Stimulated activated CD8-positive, alpha-beta memory T cell treated with anti-CD3 and anti-CD28 coated beads, Interleukin-4, amount 100 ng/mL, for 24 hours (primary cell): ENCODE measurements at regions not wholly inside any gene's neighbourhood (a gene's known extent, or its start where the extent isn't known, plus 50 kb on each side); places are given as distances from the start of the nearest gene placed in this dataset.

Experiments
- DNase-seq: peaks from one replicate; pipeline ENCODE4 v3.0.0-alpha.2; 2020; ENCODE audit warnings: low read depth

DNA sequence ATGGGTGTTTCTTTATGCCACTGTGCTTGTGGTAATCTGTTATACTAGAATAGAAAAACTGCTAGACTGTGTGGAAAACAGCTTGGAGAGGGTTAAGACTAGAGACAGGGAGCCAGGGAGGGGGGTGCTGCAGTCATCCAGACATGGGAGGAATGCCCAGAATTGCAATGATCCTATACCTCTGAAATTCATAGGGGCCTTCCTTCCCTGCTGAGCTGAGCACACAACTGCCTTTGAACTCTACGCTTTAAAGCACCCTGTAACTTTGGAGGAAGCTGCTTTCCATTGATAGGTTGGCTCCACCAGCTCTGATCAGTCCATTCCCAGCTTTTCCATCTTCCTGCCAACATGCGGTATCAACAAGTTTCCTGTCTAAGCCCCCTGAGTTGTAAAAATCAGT, 155.9 kb upstream of the RASGEF1B start:
- no peak for DNase-seq

DNA sequence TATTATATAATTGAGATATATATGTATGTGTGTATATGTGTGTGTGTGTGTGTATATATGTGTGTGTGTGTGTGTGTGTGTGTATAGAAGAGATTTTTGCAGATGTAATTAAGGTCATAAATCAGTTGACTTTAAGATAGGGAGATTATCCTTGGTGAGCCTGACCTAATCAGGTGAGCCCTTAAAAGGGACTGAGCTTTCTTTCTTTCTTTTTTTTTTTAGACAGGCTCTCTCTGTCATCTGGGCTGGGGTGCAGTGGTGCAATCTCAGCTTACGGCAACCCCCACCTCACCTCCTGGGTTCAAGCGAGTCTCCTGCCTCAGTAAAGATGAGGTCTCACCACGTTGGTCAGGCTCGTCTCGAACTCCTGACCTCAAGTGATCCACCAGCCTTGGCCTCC, 155.1 kb upstream of the RASGEF1B start:
- DNase-seq: no peak

- no peak for DNase-seq
These were observed 154.0 kb upstream of the RASGEF1B start for GRCh38 chr4:81625422-81626417.

- no peak for DNase-seq
These were observed 151.7 kb upstream of the RASGEF1B start for GRCh38 chr4:81623434-81623833.

DNA sequence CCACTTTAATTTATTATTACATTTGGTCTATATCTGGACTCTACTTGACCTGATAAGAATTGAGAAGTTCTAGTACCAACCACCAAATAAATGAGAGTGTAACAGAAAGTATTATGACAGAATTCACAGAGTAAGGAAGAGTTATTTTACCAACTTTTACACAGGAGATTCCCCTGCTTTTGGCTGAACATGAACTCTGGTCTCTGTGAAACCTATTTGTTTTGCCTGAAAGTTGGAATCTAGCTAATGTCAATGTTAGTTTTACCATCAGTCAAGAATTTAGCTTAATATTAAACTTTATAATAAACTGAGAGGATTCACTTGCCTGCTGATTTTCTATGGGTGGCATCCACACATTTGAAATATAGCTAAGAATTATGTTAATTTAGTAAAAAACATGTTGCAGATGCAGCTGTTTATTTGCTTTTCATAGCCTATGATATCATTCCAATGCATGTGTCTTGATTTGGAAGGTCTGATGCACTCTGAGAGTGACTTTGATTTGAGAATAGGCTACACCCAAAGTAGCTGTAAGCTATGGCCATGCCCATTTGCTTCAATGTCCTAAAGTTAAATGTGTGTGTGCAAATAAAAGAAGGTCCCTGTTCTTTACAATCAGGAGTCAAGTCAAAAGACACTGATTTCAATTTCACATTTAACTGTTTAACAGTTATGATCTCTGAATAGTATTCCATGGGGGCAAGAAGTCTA, 150.9 kb upstream of the RASGEF1B start:
- no peak for DNase-seq

DNA sequence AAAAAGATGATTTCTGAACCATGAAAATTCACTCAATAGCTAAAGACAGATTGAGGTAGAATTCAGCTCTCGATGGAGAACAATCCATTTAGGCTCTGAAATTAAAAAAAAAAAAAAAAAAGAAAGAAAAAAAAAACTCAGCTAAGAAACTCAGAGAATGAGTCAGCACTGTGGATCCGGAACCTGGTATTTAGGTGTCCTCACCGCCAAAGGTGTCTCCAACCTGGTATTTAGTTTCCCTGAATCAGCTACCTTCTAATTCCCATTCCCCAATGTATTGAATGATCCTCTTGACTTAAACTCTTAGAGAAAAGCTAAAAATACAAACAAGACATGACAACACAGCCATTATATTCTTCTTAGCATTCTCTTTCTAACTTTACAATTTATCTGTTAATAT, 150.3 kb upstream of the RASGEF1B start:
- DNase-seq: no peak

DNA sequence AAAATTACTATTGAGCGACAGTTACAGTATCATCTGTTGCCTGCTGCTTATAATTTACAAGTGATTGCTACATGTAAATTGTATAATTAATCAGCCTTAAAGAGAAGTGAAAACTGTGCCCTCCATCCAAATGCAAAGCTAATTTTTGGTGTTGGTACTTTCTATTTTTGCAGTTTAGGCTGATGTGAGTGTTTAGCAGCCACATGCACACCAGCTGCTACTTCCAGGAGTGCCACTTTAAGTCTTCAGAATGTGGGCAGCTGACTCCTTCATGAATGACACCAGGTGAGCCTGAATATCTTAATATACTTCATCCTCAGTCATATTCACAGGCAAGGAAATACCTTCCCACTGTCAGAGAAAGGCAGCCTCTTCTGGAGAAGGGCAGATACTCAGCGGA, 149.8 kb upstream of the RASGEF1B start:
- DNase-seq: no peak

DNA sequence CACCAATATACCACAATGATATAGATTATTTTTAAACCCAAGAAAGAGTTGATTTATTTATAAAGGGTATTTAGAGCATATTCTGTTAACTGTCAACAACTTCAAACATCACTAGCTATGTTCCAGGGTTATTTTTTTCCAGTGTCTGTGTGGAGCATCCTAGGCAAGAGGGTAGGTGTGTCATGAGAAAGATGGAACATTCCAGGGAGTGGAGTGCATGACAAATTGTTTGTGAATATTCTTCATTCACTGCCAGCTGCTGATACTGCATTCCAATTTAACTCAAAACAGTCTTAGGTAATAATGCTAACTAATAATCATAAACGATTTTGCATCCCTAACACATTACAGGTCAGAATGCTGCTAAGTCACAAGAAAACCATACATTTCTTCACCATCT, 148.7 kb upstream of the RASGEF1B start:
- DNase-seq: no peak

GRCh38 chr4:81617545-81617944, 145.8 kb upstream of the RASGEF1B start:
- no peak for DNase-seq

GRCh38 chr4:81611221-81611620, 139.5 kb upstream of the RASGEF1B start:
- no peak for DNase-seq

- no peak for DNase-seq
These were observed 138.1 kb upstream of the RASGEF1B start for GRCh38 chr4:81609844-81610243.

GRCh38 chr4:81607950-81608349, 136.2 kb upstream of the RASGEF1B start:
- DNase-seq: no peak

DNA sequence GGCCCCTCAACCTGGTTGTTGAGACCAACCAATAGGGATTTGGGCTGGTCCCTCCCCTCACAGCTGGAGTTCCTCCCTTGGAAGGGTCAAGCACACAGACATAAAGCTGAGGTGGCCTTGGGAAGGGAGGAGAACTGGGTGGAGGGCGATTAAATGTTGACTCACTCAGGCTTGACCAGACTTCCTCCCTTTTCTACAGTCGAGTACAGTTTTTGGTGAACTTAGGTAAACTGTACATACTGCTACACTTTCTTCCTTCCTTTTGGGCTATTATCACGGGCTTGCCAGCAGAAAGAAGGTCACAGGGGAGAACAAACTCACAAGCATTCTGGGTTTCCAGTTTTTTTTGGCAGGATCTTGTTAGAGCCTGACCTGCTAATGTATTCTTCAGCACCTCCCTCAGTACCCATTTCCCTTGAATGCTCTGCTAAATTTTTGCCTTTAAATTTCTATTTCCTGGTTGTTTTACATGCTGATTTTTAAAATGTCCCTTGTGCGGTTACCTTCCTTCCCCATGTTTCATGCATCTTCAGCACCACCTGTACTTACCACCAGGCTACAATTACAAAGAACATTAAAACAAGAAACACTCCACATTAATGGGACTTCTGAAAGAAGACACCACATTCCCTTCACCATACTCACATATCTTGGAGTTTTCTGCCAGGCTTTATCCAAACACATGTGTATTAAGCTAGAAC, 135.2 kb upstream of the RASGEF1B start:
- no peak for DNase-seq

DNA sequence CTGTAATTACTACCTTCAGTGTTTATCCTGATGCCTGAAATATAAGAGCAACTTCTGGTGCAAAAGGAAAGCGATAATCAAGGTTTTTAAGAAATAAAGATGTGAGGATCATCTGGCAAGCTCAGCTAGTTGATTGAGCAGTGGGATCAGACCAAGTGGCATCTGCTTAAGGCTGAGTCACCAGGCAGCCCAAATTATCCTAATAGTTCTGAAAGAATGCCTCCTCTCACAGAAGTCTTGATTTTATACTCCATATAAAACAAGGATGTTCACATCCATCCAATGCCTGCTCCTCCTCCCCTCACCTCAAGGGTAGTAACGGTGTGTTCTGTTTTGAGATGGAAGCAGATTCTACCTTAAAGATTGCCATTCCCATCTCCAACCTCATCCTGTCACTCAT, 134.5 kb upstream of the RASGEF1B start:
- DNase-seq: no peak

DNA sequence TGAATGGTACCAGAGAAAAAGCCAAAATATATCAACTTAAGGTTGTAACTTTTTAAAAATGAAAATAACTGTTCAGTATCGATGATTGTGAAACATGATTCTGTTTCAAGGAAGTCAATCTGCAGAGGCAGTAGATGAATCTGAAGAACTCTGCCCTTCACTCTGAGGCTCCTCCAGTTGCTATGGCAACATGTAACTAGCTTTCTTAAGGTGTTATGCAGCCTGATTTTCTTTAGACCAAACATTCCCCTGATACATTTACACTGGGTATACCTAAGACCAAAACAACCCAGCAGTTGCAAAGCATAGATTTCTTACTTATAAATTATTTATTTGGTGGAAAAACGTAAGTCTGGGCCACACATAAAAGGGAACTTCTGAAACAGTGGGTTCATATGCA, 133.6 kb upstream of the RASGEF1B start:
- DNase-seq: no peak

DNA sequence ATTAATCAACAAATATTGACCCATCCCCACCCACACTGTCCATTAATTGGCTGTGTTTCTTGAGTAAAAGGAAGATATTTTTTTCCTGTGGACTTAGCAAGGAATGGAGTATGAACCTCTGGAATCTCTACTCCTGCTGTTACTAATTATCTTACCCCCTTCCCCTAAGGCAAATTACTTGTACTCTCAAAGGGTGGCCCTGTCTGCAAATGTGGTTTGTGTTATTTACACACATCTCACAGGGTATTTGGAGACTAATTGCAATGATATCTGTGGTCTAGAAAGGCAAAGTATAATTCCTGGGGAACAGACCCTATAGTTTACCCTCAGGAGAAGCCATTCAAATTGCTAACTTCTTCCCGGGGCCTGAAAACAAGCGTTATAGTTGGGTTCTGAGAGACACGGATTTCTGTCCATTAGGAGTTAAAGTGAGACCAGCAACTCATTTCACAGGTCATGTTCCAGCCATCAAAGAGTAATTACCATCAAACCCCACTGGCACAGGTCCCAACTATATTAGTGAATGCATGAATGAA, 133.0 kb upstream of the RASGEF1B start:
- DNase-seq: no peak

DNA sequence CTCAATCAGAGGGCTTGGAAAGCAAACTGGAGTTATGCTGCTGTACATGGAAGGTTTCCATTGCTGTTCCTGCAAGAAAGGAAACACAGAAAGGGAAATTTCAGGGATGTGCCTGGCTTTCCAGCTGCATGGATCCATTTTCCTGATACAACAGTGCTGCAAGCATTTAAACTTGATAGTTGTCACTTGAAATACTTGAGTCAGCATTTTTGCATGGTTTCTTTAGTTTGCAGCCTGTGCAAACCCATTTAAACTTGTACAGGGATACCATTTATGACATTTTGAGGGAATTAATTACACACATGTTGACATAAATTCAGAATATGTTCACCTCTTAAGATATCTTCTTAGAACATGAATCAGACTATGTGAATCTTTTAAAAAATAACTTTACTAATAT, 131.1 kb upstream of the RASGEF1B start:
- no peak for DNase-seq

DNA sequence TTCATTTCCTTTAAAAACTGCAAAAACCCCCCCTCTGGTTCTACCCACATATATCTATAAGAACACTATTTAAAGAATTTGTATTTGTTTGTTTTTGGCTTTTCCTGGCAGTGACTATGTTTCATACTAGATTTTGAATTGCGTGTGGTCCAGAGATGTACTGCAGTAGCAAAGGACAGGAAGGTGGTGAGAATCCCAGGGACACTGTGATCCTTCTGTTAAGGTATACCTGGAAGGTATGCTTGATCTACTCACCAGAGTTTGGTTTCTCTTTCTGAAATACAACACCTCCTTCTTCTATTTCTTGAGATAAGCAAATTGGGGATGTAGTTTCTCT, 129.6 kb upstream of the RASGEF1B start:
- DNase-seq: no peak

DNA sequence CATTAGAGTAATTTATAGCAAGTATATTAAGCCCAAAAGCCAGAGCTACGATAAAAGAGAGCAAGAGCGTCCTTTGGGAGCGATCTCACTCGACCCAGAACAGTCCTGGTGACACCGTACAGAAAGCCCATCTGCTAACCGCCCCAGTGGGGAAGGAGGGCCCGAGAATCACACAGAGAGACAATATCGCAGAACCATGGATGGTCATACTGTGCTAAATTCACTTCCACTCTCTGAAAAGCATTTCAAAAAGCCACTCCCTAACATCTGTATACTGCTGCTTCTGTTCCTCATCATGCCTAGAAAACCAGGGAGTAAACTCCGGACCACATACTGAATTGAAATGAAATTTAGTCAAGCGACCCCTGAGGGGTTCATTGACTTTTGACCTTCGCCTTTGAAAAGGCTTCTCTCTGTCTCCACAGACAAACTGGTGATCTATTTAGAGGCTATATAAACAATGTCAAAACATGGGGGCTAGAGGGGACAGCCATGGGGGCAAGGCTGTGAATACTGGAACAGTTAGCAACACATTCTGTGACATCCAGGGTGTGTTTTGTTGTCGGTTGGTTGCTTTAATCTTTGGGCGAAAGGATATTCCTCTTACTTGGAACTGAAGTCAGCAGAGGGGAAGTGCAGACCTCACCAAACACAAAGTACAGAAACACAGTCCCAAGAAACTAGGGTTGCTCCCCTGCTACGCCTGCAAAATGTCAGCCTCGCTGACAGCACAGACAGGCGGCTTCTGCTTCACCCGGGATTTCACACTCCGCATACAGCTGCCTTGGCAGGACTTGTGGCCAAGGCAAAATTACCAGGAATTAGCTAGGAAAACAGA, 129.0 kb upstream of the RASGEF1B start:
- DNase-seq: no peak

DNA sequence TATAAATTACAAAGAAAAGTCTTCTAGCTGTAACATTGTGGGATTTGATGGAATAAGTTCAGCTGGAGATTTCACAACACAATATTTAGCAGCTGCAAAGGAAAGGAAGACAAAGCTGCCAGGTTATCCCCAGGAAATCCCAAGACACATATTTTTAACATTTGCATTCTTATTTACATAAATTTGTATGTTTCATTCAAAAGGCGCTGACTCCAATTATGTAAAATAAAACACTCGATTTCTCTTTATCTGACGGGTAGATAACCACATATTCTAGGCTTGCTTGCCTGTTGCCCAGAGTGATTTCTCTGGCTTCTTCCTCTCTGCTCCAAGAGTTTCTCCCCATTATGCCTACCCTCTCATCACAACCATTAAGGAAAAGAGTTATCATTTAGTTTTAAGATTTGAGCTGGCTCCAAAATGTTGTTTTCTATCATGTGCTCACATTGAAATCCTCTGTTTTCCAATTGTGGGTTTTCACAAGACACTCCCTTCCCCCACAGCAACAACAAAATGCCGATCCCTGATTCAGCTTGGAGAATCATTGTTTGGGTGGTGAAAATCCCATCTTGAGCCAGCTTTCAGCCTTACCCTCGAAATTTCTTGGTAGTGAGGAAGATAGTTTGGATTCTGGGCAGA, 128.2 kb upstream of the RASGEF1B start:
- no peak for DNase-seq
